Mesodermal cell (in vitro differentiated cells): ENCODE measurements at regions not wholly inside any gene's neighbourhood (a gene's known extent, or its start where the extent isn't known, plus 50 kb on each side); places are given as distances from the start of the nearest gene placed in this dataset.

ENCODE experiments used
- H3K27ac ChIP-seq: 2 replicates; pipeline ENCODE4 v1.7.0; 2013; ENCODE audit warnings: mild to moderate bottlenecking, low read depth, low read length, moderate library complexity; ENCODE audit not compliant: severe bottlenecking
- H3K36me3 ChIP-seq: 2 replicates; pipeline ENCODE4 v1.7.1; 2013; ENCODE audit warnings: mild to moderate bottlenecking, low read length, moderate library complexity; ENCODE audit not compliant: control insufficient read depth, insufficient read depth
- H3K4me1 ChIP-seq: one replicate; pipeline ENCODE4 v1.7.1; 2013; ENCODE audit warnings: mild to moderate bottlenecking, low read length; ENCODE audit not compliant: insufficient read depth, control insufficient read depth, poor library complexity, severe bottlenecking
- H3K4me3 ChIP-seq: 2 replicates; pipeline ENCODE4 v1.7.0; 2013; ENCODE audit warnings: low read length, control low read depth, mild to moderate bottlenecking; ENCODE audit not compliant: insufficient read depth, poor library complexity, severe bottlenecking; ENCODE audit errors: extremely low read depth
- H3K9me3 ChIP-seq: 2 replicates; pipeline ENCODE4 v1.7.1; 2013; ENCODE audit warnings: mild to moderate bottlenecking, low read length, moderate library complexity; ENCODE audit not compliant: control insufficient read depth
- WGBS, 2 experiments: methylation state at CpG; one replicate each; pipeline ENCODE4 v1.1.5; 2013; ENCODE audit warnings: missing lambda C conversion rate in 2 of 2; ENCODE audit not compliant: insufficient coverage in 2 of 2; 5-methylcytosine and 5-hydroxymethylcytosine counted together

GRCh38 chr11:42524534-42525227 is 787.1 kb upstream of the API5 start:
- H3K27ac ChIP-seq = no peak overlapping the region
- H3K36me3 ChIP-seq = no peaks in the 10 kb centered on the region
- no peak overlapping the region for H3K4me3 ChIP-seq
- H3K4me1 ChIP-seq = peaks cover 4% of the 10 kb centered on the region
- H3K9me3 ChIP-seq = no peaks in the 10 kb centered on the region
- WGBS, 2 experiments = 10 to 11% methylated on average over 4 to 6 of the region's 7 CpGs

GRCh38 chr11:42526426-42526825 is 785.4 kb upstream of the API5 start:
- H3K4me3 ChIP-seq = no peak overlapping the region
- peaks cover 3% of the 10 kb centered on the region for H3K4me1 ChIP-seq
- no peak overlapping the region for H3K27ac ChIP-seq
- no peaks in the 10 kb centered on the region for H3K9me3 ChIP-seq
- no peaks in the 10 kb centered on the region for H3K36me3 ChIP-seq
- WGBS, 2 experiments = 71 to 73% methylated on average over 3 to 4 of the region's 4 CpGs

GRCh38 chr11:42528471-42528870 is 783.3 kb upstream of the API5 start:
- no CpG with 5 or more reads among the region's 2 CpGs for WGBS, 2 experiments
- H3K9me3 ChIP-seq = no peaks in the 10 kb centered on the region

GRCh38 chr11:42528911-42529310 is 782.9 kb upstream of the API5 start:
- no peaks in the 10 kb centered on the region for H3K36me3 ChIP-seq
- no peak overlapping the region for H3K4me3 ChIP-seq
- no peak overlapping the region for H3K27ac ChIP-seq
- H3K4me1 ChIP-seq = no peaks in the 10 kb centered on the region
- WGBS, 2 experiments = 83 to 94% methylated on average over 2 of the region's 2 CpGs
- no peaks in the 10 kb centered on the region for H3K9me3 ChIP-seq

More at GRCh38 chr11:42528471-42528870, 783.3 kb upstream of the API5 start:
- Histone ChIP-seq H3K36me3 (no peaks in the 10 kb centered on the region), H3K4me1 (no peaks in the 10 kb centered on the region), H3K27ac (no peak overlapping the region), H3K4me3 (no peak overlapping the region)

- no peaks in the 10 kb centered on the region for H3K4me1 ChIP-seq
- H3K9me3 ChIP-seq = no peaks in the 10 kb centered on the region
- no peak overlapping the region for H3K27ac ChIP-seq
- H3K36me3 ChIP-seq = no peaks in the 10 kb centered on the region
- no peak overlapping the region for H3K4me3 ChIP-seq
- 96 to 98% methylated on average over 4 of the region's 5 CpGs for WGBS, 2 experiments
Measured at GRCh38 chr11:42536611-42537360, 775.0 kb upstream of the API5 start.

- Histone ChIP-seq H3K9me3 (no peaks in the 10 kb centered on the region), H3K4me3 (no peak overlapping the region), H3K27ac (no peak overlapping the region), H3K36me3 (no peaks in the 10 kb centered on the region), H3K4me1 (no peaks in the 10 kb centered on the region)
- 57 to 86% methylated on average over 1 of the region's 1 CpG for WGBS, 2 experiments
Measured at GRCh38 chr11:42542336-42542735, 769.5 kb upstream of the API5 start.

GRCh38 chr11:42543844-42544419 is 767.9 kb upstream of the API5 start:
- WGBS, 2 experiments = no CpG with 5 or more reads among the region's 1 CpG
- no peak overlapping the region for H3K4me3 ChIP-seq
- H3K36me3 ChIP-seq = no peaks in the 10 kb centered on the region
- H3K27ac ChIP-seq = no peak overlapping the region
- no peaks in the 10 kb centered on the region for H3K4me1 ChIP-seq
- no peaks in the 10 kb centered on the region for H3K9me3 ChIP-seq

GRCh38 chr11:42544726-42545125 is 767.1 kb upstream of the API5 start:
- Histone ChIP-seq H3K27ac (no peak overlapping the region), H3K36me3 (no peaks in the 10 kb centered on the region), H3K4me3 (no peak overlapping the region), H3K4me1 (no peaks in the 10 kb centered on the region), H3K9me3 (no peaks in the 10 kb centered on the region)
- 0 to 86% methylated on average over 1 of the region's 5 CpGs for WGBS, 2 experiments

GRCh38 chr11:42545954-42546353 is 765.8 kb upstream of the API5 start:
- Histone ChIP-seq H3K9me3 (no peaks in the 10 kb centered on the region), H3K27ac (no peak overlapping the region), H3K4me3 (no peak overlapping the region), H3K4me1 (no peaks in the 10 kb centered on the region), H3K36me3 (no peaks in the 10 kb centered on the region)
- 89 to 95% methylated on average over 2 to 3 of the region's 3 CpGs for WGBS, 2 experiments

GRCh38 chr11:42552786-42553185 is 759.0 kb upstream of the API5 start:
- Histone ChIP-seq H3K4me1 (no peaks in the 10 kb centered on the region), H3K9me3 (no peaks in the 10 kb centered on the region), H3K4me3 (no peak overlapping the region), H3K27ac (no peak overlapping the region), H3K36me3 (no peaks in the 10 kb centered on the region)
- 100% methylated on average over 2 of the region's 3 CpGs; no CpG with 5 or more reads in 1 of the 2 experiments for WGBS, 2 experiments

GRCh38 chr11:42555190-42555589 is 756.6 kb upstream of the API5 start:
- no peak overlapping the region for H3K4me3 ChIP-seq
- 70 to 83% methylated on average over 2 of the region's 2 CpGs for WGBS, 2 experiments
- no peaks in the 10 kb centered on the region for H3K36me3 ChIP-seq
- no peak overlapping the region for H3K27ac ChIP-seq
- H3K9me3 ChIP-seq = no peaks in the 10 kb centered on the region
- no peaks in the 10 kb centered on the region for H3K4me1 ChIP-seq
